A172 (cell line): ENCODE measurements at regions not wholly inside any gene's neighbourhood (a gene's known extent, or its start where the extent isn't known, plus 50 kb on each side); places are given as distances from the start of the nearest gene placed in this dataset.
"Not testable (repeated sequence)": the region's sequence is repeated elsewhere in the genome, so short reads cannot be mapped to it uniquely, and the experiment has no call there.

ENCODE experiments used
- DNase-seq: peaks from one replicate; pipeline ENCODE4 v3.0.0-alpha.2; 2015; ENCODE audit warnings: low spot score

DNA sequence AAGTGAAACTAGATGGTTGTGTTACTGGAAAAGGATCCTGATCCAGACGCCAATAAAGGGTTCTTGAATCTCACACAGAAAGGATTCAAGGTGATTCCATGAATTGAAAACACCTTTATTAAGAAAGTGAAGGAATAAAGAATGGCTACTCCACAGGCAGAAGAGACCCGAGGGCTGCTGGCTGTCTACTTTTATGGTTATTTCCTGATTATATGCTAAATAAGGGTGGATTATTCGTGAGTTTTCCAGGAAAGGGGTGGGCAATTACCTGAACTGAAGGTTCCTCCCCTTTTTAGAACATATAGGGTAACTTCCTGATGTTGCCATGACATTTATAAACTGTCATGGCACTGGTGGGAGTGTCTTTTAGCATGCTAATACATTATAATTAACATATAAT, 50.9 kb upstream of the WARS2 start:
- no peak for DNase-seq

GRCh38 chr1:119204197-119204960, 63.9 kb upstream of the WARS2 start:
- no peak for DNase-seq

GRCh38 chr1:119204961-119205357, 64.5 kb upstream of the WARS2 start:
- no peak for DNase-seq

GRCh38 chr1:119209061-119209460, 68.6 kb upstream of the WARS2 start:
- no peak for DNase-seq

- DNase-seq = no peak
Measured at GRCh38 chr1:119209596-119210295, 69.3 kb upstream of the WARS2 start.

DNA sequence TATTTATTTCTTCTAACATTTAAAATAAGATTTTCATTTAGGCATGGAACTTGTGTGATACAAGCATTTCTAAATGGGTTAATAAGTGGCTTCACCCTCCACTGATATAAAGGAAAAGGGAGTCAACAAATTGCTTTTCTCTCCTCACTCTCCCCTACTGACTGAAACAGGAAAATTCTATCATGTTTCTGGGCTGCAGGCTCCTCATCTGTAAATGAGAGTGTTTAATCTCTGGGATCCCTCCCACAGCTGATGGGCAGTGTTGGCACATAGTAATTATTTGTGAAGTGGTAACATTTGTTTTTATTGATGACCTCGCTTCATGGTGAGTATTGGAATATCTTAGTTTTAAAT, 69.8 kb upstream of the WARS2 start:
- DNase-seq = no peak

GRCh38 chr1:119213213-119213612, 72.8 kb upstream of the WARS2 start:
- DNase-seq = not testable (repeated sequence)

DNA sequence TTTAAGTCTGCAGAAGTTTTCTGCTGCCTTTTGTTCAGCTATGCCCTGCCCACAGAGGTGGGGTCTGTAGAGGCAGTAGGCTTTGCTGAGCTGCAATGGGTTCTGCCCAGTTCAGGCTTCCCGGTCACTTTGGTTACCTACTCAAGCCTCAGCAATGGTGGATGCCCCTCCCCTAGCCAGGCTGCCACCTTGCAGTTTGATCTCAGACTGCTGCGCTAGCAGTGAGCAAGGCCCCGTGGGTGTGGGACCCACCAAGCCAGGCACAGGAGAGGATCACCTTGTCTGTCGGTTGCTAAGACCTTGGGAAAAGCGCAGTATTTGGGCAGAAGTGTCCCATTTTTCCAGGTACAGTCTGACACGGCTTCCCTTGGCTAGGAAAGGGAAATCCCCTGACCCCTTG, 74.5 kb upstream of the WARS2 start:
- not testable (repeated sequence) for DNase-seq

GRCh38 chr1:119217309-119217828, 76.9 kb upstream of the WARS2 start:
- no peak for DNase-seq

- DNase-seq = no peak
Measured at GRCh38 chr1:119219711-119220110, 79.3 kb upstream of the WARS2 start.

DNA sequence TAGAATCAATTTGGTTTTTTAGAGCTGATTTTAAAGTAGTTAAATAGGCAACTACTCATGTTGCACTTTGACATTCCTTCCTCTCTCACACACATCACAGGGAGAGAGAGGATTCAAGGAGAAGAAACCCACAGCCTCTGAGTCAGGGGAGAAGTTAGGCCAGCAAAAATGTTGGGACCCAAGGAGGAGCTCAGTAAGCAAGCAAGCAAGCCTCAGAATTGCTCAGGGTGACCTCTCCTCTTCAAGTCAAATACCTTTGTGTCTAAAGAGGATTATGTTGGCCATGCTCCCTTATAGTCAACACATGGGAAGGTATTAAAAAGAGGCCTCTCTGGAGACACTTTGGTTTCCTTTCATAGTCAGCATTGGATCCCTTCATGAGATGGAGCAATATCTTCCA, 80.5 kb upstream of the WARS2 start:
- DNase-seq = no peak

- DNase-seq = no peak
Measured at GRCh38 chr1:119222271-119222670, 81.8 kb upstream of the WARS2 start.

DNA sequence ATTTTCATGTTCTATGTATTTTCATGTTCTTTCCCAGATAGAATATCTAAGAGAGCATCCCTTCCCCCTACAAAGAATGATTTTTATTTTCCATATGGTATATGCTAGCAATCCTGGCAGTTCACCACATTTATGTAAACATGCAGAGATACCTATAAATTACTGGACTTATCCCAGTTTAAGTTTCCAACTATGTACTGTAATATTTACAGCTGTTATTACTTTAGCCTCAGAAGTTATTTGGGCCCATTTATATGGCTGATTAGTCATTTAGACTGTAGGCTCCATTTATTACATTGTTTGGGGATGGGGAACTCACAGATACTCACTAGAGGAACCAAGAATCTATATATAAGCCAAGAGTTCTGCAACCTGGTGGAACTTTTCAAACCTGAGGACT, 84.8 kb upstream of the WARS2 start:
- no peak for DNase-seq

DNA sequence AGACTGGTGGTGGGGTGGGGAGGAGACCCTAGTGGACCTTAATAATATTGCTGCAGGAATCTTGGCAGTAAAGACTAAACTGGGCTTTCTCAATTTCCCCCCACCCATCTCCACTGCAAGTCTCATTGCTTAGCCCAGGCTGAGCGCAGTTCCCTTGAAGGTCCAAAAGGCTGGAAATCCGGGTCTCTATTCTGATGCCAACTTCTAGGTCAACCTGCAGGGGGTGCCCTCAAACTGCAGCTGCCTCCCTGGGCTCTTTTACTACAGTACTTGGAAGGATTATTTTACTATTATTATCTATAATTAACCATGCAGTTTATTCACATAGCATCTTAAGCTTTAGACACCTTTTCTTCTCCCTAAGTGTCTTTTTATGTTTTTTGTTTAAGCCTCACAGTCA, 85.4 kb upstream of the WARS2 start:
- no peak for DNase-seq

GRCh38 chr1:119226321-119226720, 85.9 kb upstream of the WARS2 start:
- no peak for DNase-seq

- no peak for DNase-seq
Measured at GRCh38 chr1:119226913-119227312, 86.5 kb upstream of the WARS2 start.

- no peak for DNase-seq
Measured at GRCh38 chr1:119227456-119227855, 87.0 kb upstream of the WARS2 start.

GRCh38 chr1:119228335-119229080, 88.1 kb upstream of the WARS2 start:
- no peak for DNase-seq

- no peak for DNase-seq
Measured at GRCh38 chr1:119235120-119235519, 94.7 kb upstream of the WARS2 start.

DNA sequence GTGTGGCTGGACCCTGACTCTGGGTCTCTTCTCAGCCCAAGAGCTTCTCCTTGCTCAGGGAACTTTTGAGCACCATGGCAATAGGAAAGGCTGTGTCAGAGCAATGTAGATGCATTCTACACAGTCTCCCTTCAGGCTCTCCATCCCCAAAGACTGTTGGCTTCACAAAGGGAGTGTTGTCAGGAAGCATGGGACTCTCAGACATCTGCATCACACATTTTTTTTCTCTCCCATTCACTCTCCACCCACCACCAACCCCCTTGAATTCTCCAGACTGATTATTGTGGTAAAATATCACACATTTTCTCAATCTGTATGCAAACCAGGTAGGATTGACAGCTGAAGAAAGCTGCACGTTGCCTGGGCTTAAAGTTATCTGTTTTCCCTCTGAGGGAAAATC, 105.4 kb upstream of the WARS2 start:
- DNase-seq = no peak

DNA sequence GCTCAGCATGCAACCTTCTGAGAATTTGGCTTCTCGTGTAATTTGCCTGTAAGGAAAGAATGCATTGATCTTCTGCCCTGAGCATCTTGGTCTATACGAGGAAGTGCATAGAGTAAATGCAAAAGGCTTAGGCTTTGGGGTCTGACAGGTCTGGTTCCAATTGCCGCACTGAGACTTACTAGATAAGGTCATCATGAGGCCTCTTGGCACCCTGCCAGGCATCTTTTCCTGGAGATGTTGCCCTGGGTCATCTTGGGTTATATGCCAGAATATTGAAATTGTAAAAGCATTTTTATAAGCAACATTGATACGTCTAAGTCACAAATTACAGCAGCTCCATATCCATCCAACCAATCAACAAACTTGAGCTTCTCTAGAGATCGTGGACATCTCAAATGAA, 108.8 kb upstream of the WARS2 start:
- DNase-seq = no peak

DNA sequence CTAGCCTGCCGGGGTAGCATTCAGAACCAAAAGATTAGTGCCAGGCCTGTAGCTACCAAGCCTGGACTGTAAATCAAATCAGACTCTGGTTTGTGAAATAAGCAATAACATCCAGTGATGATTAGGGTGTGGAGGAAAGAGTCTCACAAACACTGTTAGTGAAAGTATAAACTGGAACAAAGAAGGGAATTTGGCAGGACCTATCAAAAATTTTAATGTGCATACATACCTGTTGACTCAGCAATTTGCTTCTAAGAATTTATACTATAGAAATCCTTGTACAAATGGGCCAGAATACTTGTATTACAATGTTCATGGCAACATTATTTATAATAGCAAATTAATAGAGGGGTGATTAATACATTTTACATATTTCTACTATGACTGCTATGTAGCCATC, 109.8 kb upstream of the WARS2 start:
- DNase-seq = no peak

GRCh38 chr1:119251751-119252150, 111.3 kb upstream of the WARS2 start:
- no peak for DNase-seq
